Right lobe of liver (tissue), 4 donors: ENCODE measurements at regions not wholly inside any gene's neighbourhood (a gene's known extent, or its start where the extent isn't known, plus 50 kb on each side); places are given as distances from the start of the nearest gene placed in this dataset.

Experiments
- POLR2A ChIP-seq: fragments of 450-650 bp; IDR thresholded peaks from one replicate; pipeline ENCODE4 v1.6.1; 2017; ENCODE audit warnings: antibody characterized with exemption, mild to moderate bottlenecking
- TF ChIP-seq, protein P1 (sequence below), 4 donors: fragments of 200-600 bp in 3 of 4; fragments of 450-650 bp in 1 of 4; IDR thresholded peaks; one replicate each; pipeline versions ENCODE4 v1.5.1 to v1.8.0; 2016 to 2022; ENCODE audit warnings: antibody characterized with exemption in 4 of 4, mild to moderate bottlenecking in 2 of 4
- donor health status: DM: no; HTN: no; CAD: no.
- donor health status: DM: no; HTN: no; CAD: no.
- donor health status: DM: no; HTN: yes; CAD: no.

DNA sequence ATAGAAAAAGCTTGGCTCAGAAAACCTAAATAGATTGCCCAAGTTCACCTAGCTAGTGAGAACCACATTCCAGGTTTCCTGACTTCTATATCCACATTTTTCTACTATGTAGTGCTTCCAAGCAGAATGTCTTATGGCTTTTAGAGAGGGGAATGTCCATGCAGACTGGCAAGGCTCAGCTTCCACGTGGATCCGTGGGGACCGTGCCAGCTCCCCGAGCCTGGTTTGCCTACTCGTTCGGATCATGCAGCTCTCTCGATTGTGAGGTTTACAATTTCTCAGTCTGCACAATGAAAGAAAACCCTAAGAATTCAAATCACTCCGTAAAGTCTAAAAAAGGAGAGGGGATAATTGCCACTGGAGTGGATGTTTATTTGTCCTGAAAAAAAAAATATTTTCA lies 256.5 kb upstream of the NR4A3 start:
- TF ChIP-seq, protein P1, sequence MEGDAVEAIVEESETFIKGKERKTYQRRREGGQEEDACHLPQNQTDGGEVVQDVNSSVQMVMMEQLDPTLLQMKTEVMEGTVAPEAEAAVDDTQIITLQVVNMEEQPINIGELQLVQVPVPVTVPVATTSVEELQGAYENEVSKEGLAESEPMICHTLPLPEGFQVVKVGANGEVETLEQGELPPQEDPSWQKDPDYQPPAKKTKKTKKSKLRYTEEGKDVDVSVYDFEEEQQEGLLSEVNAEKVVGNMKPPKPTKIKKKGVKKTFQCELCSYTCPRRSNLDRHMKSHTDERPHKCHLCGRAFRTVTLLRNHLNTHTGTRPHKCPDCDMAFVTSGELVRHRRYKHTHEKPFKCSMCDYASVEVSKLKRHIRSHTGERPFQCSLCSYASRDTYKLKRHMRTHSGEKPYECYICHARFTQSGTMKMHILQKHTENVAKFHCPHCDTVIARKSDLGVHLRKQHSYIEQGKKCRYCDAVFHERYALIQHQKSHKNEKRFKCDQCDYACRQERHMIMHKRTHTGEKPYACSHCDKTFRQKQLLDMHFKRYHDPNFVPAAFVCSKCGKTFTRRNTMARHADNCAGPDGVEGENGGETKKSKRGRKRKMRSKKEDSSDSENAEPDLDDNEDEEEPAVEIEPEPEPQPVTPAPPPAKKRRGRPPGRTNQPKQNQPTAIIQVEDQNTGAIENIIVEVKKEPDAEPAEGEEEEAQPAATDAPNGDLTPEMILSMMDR (IDR thresholded peaks at IDR 0.05) = no peak
- TF ChIP-seq POLR2A = no peak
